ENCODE measurements at regions not wholly inside any gene's neighbourhood (a gene's known extent, or its start where the extent isn't known, plus 50 kb on each side); places are given as distances from the start of the nearest gene placed in this dataset.
"Not testable (repeated sequence)": the region's sequence is repeated elsewhere in the genome, so short reads cannot be mapped to it uniquely, and the experiment has no call there.

DNA sequence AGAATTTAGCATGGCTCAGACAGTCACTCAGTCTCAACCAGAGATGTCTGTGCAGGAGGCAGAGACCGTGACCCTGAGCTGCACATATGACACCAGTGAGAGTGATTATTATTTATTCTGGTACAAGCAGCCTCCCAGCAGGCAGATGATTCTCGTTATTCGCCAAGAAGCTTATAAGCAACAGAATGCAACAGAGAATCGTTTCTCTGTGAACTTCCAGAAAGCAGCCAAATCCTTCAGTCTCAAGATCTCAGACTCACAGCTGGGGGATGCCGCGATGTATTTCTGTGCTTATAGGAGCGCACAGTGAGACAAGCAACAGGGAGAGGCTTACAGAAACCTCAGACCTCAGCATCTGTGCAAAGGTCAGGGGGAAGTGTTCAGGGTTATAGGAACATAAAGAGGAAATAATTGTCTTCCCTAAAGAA is 307.6 kb downstream of the DAD1 start:
- not testable (repeated sequence) for TF ChIP-seq POLR2A (IDR thresholded peaks at IDR 0.05)
- TF ChIP-seq, protein P1, sequence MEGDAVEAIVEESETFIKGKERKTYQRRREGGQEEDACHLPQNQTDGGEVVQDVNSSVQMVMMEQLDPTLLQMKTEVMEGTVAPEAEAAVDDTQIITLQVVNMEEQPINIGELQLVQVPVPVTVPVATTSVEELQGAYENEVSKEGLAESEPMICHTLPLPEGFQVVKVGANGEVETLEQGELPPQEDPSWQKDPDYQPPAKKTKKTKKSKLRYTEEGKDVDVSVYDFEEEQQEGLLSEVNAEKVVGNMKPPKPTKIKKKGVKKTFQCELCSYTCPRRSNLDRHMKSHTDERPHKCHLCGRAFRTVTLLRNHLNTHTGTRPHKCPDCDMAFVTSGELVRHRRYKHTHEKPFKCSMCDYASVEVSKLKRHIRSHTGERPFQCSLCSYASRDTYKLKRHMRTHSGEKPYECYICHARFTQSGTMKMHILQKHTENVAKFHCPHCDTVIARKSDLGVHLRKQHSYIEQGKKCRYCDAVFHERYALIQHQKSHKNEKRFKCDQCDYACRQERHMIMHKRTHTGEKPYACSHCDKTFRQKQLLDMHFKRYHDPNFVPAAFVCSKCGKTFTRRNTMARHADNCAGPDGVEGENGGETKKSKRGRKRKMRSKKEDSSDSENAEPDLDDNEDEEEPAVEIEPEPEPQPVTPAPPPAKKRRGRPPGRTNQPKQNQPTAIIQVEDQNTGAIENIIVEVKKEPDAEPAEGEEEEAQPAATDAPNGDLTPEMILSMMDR (IDR thresholded peaks at IDR 0.05), result not testable (repeated sequence)
